OCI-LY3 (cell line): ENCODE measurements at regions not wholly inside any gene's neighbourhood (a gene's known extent, or its start where the extent isn't known, plus 50 kb on each side); places are given as distances from the start of the nearest gene placed in this dataset.

Experiments
- H2AFZ ChIP-seq: fragments of 200-600, 300-600 bp; shearing (Covaris generic); 2 replicates; pipeline ENCODE4 v1.6.0; 2014; ENCODE audit warnings: antibody characterized with exemption, low read depth, low read length
- H3K27ac ChIP-seq: fragments of 200-600, 300-600 bp; sonication (generic); 2 replicates; pipeline ENCODE4 v1.5.1; 2014; ENCODE audit warnings: mild to moderate bottlenecking, low read length, moderate library complexity, mixed read lengths
- H3K27me3 ChIP-seq: fragments of 200-600, 300-600 bp; sonication (generic); 2 replicates; pipeline ENCODE4 v1.6.1; 2014; ENCODE audit warnings: low read depth, low read length, mixed read lengths
- H3K36me3 ChIP-seq: fragments of 200-600, 300-600 bp; sonication (generic); replicated peaks from 2 replicates; pipeline ENCODE3; 2014; ENCODE audit warnings: low read depth, low read length, mixed read lengths
- H3K4me1 ChIP-seq: fragments of 300-600, 200-600 bp; sonication (generic); 2 replicates; pipeline ENCODE4 v1.6.1; 2014; ENCODE audit warnings: low read length, mixed read lengths
- H3K4me2 ChIP-seq: fragments of 200-600, 300-600 bp; sonication (generic); 2 replicates; pipeline ENCODE4 v1.6.1; 2014; ENCODE audit warnings: low read length, mixed read lengths
- H3K4me3 ChIP-seq: fragments of 300-600, 200-600 bp; sonication (generic); 2 replicates; pipeline ENCODE4 v1.5.1; 2014; ENCODE audit warnings: antibody characterized with exemption, mild to moderate bottlenecking, low read length, moderate library complexity
- H3K79me2 ChIP-seq: fragments of 300-600, 200-600 bp; shearing (Covaris generic); 2 replicates; pipeline ENCODE4 v1.6.1; 2014; ENCODE audit warnings: mild to moderate bottlenecking, low read length, mixed read lengths
- H3K9ac ChIP-seq: fragments of 300-600, 200-600 bp; shearing (Covaris generic); 2 replicates; pipeline ENCODE4 v1.6.0; 2014; ENCODE audit warnings: mild to moderate bottlenecking, low read length, moderate library complexity
- H3K9me3 ChIP-seq: fragments of 200-600, 300-600 bp; shearing (Covaris generic); 2 replicates; pipeline ENCODE4 v1.6.1; 2014; ENCODE audit warnings: low read length, mixed read lengths; ENCODE audit not compliant: insufficient read depth
- H4K20me1 ChIP-seq: fragments of 200-600, 300-600 bp; sonication (generic); 2 replicates; pipeline ENCODE4 v1.6.1; 2016; ENCODE audit warnings: low read length, mixed read lengths; ENCODE audit not compliant: insufficient read depth
- CTCF ChIP-seq: fragments of 200-600, 300-600 bp; sonication (generic); IDR thresholded peaks from 2 replicates; pipeline ENCODE4 v1.5.1; 2014; ENCODE audit warnings: antibody characterized with exemption, low read length, low read depth
- EZH2phosphoT487 ChIP-seq: fragments of 200-600 bp; shearing (Covaris generic); IDR thresholded peaks from 2 replicates; pipeline ENCODE4 v1.6.1; 2018; ENCODE audit warnings: antibody characterized with exemption, mixed run types, low read depth

- H3K79me2 ChIP-seq = no peaks in the 10 kb centered on the region
- H3K4me3 ChIP-seq = no peak overlapping the region
- H3K27me3 ChIP-seq = no peaks in the 10 kb centered on the region
- no peaks in the 10 kb centered on the region for H3K9me3 ChIP-seq
- no peak for TF ChIP-seq CTCF
- TF ChIP-seq EZH2phosphoT487 = no peak
- H3K9ac ChIP-seq = no peak overlapping the region
- H3K36me3 ChIP-seq = no peaks in the 10 kb centered on the region
- no peak overlapping the region for H3K27ac ChIP-seq
- no peaks in the 10 kb centered on the region for H4K20me1 ChIP-seq
- peaks cover 9% of the 10 kb centered on the region for H3K4me1 ChIP-seq
- H3K4me2 ChIP-seq = no peak overlapping the region
- H2AFZ ChIP-seq = no peak overlapping the region
Measured at GRCh38 chr5:87909382-87909781, 359.3 kb downstream of the TMEM161B start.

GRCh38 chr5:87906962-87907361, 361.7 kb downstream of the TMEM161B start:
- Histone ChIP-seq H3K27ac (no peak overlapping the region), H3K36me3 (no peaks in the 10 kb centered on the region), H3K79me2 (no peaks in the 10 kb centered on the region), H3K9ac (no peak overlapping the region), H3K9me3 (no peaks in the 10 kb centered on the region), H3K27me3 (no peaks in the 10 kb centered on the region), H3K4me1 (peaks cover 11% of the 10 kb centered on the region), H4K20me1 (no peaks in the 10 kb centered on the region), H3K4me3 (no peak overlapping the region), H3K4me2 (no peak overlapping the region), H2AFZ (no peak overlapping the region)
- TF ChIP-seq EZH2phosphoT487 (no peak), CTCF (no peak)

GRCh38 chr5:87900419-87900818, 368.2 kb downstream of the TMEM161B start:
- TF ChIP-seq EZH2phosphoT487 (no peak), CTCF (no peak)
- H3K27ac ChIP-seq = no peak overlapping the region
- no peak overlapping the region for H3K4me2 ChIP-seq

GRCh38 chr5:87899721-87900131, 368.9 kb downstream of the TMEM161B start:
- Histone ChIP-seq H3K4me2 (no peak overlapping the region), H4K20me1 (no peaks in the 10 kb centered on the region), H3K9ac (no peak overlapping the region), H3K27ac (no peak overlapping the region), H3K79me2 (no peaks in the 10 kb centered on the region), H3K27me3 (no peaks in the 10 kb centered on the region), H3K36me3 (no peaks in the 10 kb centered on the region), H3K4me1 (peaks cover 5% of the 10 kb centered on the region), H3K9me3 (no peaks in the 10 kb centered on the region), H3K4me3 (no peak overlapping the region), H2AFZ (no peak overlapping the region)
- TF ChIP-seq EZH2phosphoT487 (no peak), CTCF (no peak)

More at GRCh38 chr5:87900419-87900818, 368.2 kb downstream of the TMEM161B start:
- H3K4me1 ChIP-seq = peaks cover 11% of the 10 kb centered on the region
- no peaks in the 10 kb centered on the region for H3K36me3 ChIP-seq
- no peaks in the 10 kb centered on the region for H3K79me2 ChIP-seq
- no peaks in the 10 kb centered on the region for H4K20me1 ChIP-seq
- no peak overlapping the region for H2AFZ ChIP-seq
- no peaks in the 10 kb centered on the region for H3K9me3 ChIP-seq
- H3K9ac ChIP-seq = no peak overlapping the region
- no peak overlapping the region for H3K4me3 ChIP-seq
- no peaks in the 10 kb centered on the region for H3K27me3 ChIP-seq
